ENCODE measurements at regions not wholly inside any gene's neighbourhood (a gene's known extent, or its start where the extent isn't known, plus 50 kb on each side); places are given as distances from the start of the nearest gene placed in this dataset.

DNA sequence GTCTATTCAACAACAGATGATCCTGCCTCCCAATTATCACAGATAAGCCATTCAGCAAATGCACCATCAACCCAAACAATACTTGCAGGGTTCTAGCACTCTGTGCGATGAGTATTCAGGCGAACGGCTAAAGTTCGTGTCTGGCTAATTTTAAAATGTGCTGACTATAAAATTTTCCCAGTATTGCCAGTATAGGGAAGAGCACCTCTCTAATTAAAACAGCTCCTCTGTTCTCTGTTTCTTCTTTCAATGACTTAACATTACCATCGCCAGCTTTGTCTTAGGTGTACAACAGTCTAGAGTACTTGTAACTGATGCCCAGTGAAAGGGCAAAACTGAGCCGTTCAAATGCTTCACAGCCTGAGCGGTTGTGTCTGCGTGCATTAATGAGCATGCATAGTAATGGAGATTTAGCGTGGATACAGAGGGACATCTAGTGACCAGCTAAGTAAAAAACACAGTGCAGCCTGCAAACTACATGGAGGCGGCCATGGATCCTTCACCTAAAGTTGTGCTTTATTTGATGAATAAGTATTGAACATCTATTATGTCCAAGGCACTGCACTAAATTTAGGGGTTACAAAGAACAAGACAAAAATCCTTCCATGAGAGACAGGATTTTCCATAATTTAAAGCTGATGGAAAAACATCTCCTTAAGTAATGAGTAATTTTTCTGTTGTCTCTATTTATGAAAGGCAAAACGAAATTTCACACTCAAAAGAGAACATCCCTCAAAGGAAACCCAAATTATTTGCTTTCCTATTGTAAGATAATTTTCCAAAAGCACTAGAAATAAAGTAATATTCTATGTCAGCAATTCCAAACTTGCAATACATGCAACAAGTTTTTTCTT, 120.0 kb downstream of the SETD4 start:
- CTCF ChIA-PET = interaction anchor here (0.6 to 1.4 kb wide), 3 partner anchors 100 to 1248 kb away, joined by 4 to 9 read pairs (median 4); no protein-coding TSS in a partner anchor
- no peak overlapping the region for H3K27ac Mint-ChIP-seq
- no peaks in the 10 kb centered on the region for H3K36me3 Mint-ChIP-seq (ENCODE audit: low read depth)
- H3K4me1 Mint-ChIP-seq = peaks cover 2% of the 10 kb centered on the region
- no peak overlapping the region for H3K4me3 Mint-ChIP-seq
- TF ChIP-seq, protein P1, sequence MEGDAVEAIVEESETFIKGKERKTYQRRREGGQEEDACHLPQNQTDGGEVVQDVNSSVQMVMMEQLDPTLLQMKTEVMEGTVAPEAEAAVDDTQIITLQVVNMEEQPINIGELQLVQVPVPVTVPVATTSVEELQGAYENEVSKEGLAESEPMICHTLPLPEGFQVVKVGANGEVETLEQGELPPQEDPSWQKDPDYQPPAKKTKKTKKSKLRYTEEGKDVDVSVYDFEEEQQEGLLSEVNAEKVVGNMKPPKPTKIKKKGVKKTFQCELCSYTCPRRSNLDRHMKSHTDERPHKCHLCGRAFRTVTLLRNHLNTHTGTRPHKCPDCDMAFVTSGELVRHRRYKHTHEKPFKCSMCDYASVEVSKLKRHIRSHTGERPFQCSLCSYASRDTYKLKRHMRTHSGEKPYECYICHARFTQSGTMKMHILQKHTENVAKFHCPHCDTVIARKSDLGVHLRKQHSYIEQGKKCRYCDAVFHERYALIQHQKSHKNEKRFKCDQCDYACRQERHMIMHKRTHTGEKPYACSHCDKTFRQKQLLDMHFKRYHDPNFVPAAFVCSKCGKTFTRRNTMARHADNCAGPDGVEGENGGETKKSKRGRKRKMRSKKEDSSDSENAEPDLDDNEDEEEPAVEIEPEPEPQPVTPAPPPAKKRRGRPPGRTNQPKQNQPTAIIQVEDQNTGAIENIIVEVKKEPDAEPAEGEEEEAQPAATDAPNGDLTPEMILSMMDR (IDR thresholded peaks at IDR 0.05) = no peak
- peaks cover 3% of the 10 kb centered on the region for H3K27me3 Mint-ChIP-seq
- no peaks in the 10 kb centered on the region for H3K9me3 Mint-ChIP-seq
- DNase-seq (no peak), ATAC-seq (ENCODE audit: low read depth) (peak; percentile 71)
- POLR2A ChIA-PET = no interaction called here
- intact Hi-C loops (cut with micrococcal nuclease) = loop anchor here (1.0 to 2.0 kb wide), 4 partner anchors 100 to 1248 kb away; no protein-coding TSS in a partner anchor

DNA sequence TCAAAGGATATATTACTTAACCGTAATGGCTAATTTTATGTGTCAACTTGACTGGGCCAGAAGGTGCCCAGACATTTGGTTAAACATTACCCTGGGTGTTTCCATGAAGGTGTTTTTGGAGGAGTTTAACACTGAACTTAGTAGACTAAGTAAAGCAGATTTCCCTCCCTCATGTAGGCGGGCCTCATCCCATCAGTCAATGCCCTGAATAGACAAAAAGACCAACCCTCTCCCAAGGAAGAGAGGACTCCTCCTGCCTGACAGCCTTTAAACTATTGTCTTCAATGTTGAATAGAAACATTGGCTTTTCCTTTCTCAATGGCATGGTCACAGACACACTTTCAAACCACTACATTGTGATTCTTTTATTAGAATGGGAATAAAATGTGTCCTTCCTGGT, 121.9 kb downstream of the SETD4 start:
- Mint-ChIP-seq H3K36me3 (ENCODE audit: low read depth) (no peaks in the 10 kb centered on the region), H3K27ac (no peak overlapping the region), H3K27me3 (peaks cover 3% of the 10 kb centered on the region), H3K4me3 (no peak overlapping the region), H3K9me3 (no peaks in the 10 kb centered on the region), H3K4me1 (peaks cover 2% of the 10 kb centered on the region)
- intact Hi-C loops (cut with micrococcal nuclease) = loop anchor here (10.0 kb wide), 1 partner anchor 176 kb away; no protein-coding TSS in a partner anchor
- no peak for ATAC-seq (ENCODE audit: low read depth)
- ChIA-PET CTCF (interaction anchor here (0.6 kb wide), 1 partner anchor 1049 kb away, joined by 3 read pairs; no protein-coding TSS in a partner anchor), POLR2A (interaction anchor here (0.6 kb wide), 1 partner anchor 1050 kb away, joined by 5 read pairs; no protein-coding TSS in a partner anchor)
- no peak for DNase-seq
- TF ChIP-seq, protein P1 (IDR thresholded peaks at IDR 0.05) = no peak

DNA sequence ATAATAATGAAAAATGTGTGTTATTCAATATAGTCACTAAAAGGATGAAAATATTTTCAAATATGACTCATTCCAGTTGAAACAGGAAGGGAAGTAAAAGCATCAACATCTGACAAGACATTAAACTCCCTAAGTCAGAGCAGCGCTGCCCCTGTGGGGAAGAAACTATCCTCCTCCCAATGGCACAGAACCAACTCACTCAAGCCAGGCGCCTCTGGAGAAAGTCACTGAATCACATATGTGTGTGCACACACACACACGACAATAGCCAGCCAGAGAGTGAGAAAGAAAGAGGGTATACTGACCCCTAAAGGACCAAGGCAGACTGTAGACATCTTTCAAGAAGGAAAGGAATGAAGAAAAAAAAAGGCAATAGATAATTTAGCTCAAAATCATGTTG, 126.9 kb downstream of the SETD4 start:
- Mint-ChIP-seq H3K27me3 (no peaks in the 10 kb centered on the region), H3K9me3 (no peaks in the 10 kb centered on the region), H3K4me3 (no peak overlapping the region), H3K27ac (no peak overlapping the region), H3K4me1 (no peaks in the 10 kb centered on the region), H3K36me3 (ENCODE audit: low read depth) (no peaks in the 10 kb centered on the region)
- DNase-seq (no peak), ATAC-seq (ENCODE audit: low read depth) (no peak)
- POLR2A ChIA-PET = interaction anchor here (0.6 to 1.5 kb wide), 2 partner anchors 744 to 1045 kb away, joined by 3 to 6 read pairs; no protein-coding TSS in a partner anchor
- TF ChIP-seq, protein P1 (IDR thresholded peaks at IDR 0.05) = no peak
- intact Hi-C loops (cut with micrococcal nuclease) = loop anchor here (2.0 to 10.0 kb wide), 3 partner anchors 181 to 1046 kb away; no protein-coding TSS in a partner anchor
- CTCF ChIA-PET = no interaction called here

DNA sequence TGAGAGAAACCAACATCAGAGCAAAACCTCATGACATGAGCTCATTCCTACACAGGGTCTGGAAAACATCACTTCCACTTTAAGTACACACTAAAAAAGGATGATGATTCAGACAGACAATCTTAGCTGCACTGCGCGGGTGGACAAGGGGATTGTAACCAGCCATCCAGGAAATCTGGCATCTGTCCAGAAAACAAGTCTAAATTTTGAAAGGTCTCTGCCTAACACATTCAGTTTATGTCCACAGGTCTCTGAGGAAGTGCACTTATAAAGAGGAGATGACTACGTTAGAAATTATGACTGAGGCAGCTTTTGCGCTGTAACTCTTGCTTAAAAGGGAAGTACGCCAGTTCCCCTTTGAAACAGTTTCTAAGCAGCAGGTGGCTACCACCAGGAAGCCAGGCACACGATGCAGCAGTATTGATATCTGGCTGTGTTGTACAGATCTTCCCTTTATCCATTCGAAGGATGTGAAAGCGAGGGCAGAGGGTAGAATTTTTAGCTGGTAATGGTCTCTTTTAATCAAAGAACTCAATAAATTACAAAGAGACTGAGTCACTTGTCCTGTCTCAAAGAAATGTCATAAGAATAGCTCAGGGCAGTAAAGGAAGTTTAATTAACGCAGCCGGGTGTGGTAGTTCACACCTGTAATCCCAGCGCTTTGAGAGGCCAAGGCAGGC, 128.0 kb downstream of the SETD4 start:
- TF ChIP-seq, protein P1 (IDR thresholded peaks at IDR 0.05) = no peak
- no peaks in the 10 kb centered on the region for H3K9me3 Mint-ChIP-seq
- no peaks in the 10 kb centered on the region for H3K36me3 Mint-ChIP-seq (ENCODE audit: low read depth)
- H3K4me3 Mint-ChIP-seq = no peak overlapping the region
- H3K4me1 Mint-ChIP-seq = no peaks in the 10 kb centered on the region
- POLR2A ChIA-PET = interaction anchor here (0.6 to 1.5 kb wide), 8 partner anchors 9 to 1984 kb away, joined by 3 to 9 read pairs (median 3); no protein-coding TSS in a partner anchor
- CTCF ChIA-PET = interaction anchor here (1.2 kb wide), 1 partner anchor 93 kb away, joined by 3 read pairs; no protein-coding TSS in a partner anchor
- DNase-seq = no peak
- H3K27me3 Mint-ChIP-seq = no peaks in the 10 kb centered on the region
- ATAC-seq (ENCODE audit: low read depth) = peak; percentile 93
- intact Hi-C loops (cut with micrococcal nuclease) = loop anchor here (2.0 to 10.0 kb wide), 3 partner anchors 182 to 1045 kb away; no protein-coding TSS in a partner anchor
- H3K27ac Mint-ChIP-seq = no peak overlapping the region

Data from activated B cell treated with CpG ODN at 0.5 μM for 24 hours (primary cell).